Kidney glomerular epithelial cell (primary cell): ENCODE measurements at regions not wholly inside any gene's neighbourhood (a gene's known extent, or its start where the extent isn't known, plus 50 kb on each side); places are given as distances from the start of the nearest gene placed in this dataset.
"Not testable (repeated sequence)": the region's sequence is repeated elsewhere in the genome, so short reads cannot be mapped to it uniquely, and the experiment has no call there.

Experiments
- DNase-seq: peaks from one replicate; lab custom pipeline; 2025; lab: John Stamatoyannopoulos, UW

DNA sequence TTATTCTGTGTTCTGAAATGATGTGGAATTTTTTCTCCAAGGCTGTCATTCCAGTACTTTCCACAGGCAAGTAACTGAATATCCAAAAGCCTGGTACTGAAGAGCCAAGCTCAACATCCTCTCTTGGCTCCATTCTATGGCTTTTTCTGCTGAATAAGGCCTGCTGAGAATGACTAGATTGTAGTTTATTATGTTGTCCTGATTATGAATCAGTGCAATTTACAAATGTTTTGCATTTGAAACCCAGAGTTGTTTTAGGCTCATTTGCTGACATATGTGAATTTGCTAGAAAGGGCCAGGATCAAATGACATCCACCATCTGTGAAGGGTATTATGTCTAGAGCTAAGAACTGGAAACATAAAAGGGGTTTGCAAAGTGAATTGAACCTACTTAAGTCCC lies 596.6 kb downstream of the KCTD12 start:
- no peak for DNase-seq

DNA sequence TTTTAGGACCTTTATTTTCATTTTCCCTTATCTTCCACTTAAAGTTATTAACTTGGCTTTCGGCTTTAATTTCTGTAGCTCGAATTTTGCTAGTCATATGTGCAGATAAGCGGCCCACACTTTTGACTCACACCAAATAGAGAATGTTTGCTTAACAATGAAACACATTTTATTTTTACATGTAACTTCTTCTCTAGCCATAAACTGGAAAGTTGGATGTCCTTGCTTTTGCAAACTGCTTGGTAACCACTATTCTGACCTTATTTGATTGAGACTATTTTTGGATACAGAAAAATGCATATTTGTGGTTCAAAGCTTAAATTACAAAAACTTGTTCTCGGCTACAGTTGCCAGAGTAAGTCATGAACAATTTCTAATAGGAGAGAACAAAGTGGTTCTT lies 600.0 kb downstream of the KCTD12 start:
- DNase-seq: no peak

DNA sequence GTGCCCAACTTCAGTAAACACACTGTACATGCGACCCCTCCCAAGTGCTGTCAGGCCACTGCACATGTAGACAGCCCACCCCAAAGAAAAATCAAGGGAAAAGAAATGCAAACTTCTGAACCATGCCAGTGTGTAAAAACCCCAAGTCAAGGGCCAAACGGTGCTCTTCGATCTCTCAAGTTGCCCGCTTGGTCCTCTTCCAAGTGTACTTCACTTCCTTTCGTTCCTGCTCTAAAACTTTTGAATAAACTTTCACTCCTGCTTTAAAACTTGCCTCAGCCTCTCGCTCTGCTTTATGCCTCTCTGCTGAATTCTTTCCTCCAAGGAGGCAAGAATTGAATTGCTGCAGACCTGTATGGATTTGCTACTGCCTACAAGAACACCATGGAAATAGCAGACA lies 600.7 kb downstream of the KCTD12 start:
- DNase-seq: no peak

DNA sequence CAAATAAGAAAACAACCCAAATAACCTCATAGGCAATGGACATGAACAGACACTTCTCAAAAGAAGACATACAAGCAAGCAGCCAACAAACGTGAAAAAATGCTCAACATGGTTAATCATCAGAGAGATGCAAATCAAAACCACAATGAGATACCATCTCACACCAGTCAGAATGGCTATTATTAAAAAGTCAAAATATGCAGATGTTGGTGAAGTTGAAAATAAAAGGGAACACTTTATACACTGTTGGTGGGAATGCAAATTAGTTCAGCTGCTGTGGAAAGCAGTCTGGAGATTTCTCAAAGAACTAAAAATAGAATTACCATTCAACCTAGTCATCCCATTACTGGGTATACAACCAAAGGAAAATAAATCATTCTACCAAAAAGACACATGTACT lies 606.4 kb downstream of the KCTD12 start:
- DNase-seq: not testable (repeated sequence)

DNA sequence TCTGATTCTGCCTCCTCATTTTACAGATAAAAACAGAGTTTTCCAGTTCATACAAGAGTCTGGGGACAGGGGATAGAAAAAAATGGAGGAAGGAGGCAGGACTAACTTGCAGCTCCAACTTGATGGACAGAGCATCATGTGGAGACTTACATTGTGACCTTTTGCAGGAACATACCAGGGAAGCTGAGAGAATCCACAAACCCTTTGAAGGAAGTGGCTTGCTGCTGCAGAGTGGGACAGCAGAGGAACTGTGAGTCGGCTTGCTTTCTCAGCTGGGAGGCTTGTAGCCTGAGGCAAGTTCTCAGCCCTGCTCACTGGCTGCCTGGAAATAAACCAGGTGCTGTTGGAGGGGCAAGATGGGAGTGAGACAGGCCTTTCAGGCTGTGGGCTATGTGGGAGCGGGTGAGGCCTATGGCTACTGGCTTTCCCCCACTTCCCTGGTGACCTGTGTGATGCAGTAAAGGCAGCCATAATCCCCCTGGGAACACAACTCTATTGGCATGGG lies 614.4 kb downstream of the KCTD12 start:
- DNase-seq: no peak

DNA sequence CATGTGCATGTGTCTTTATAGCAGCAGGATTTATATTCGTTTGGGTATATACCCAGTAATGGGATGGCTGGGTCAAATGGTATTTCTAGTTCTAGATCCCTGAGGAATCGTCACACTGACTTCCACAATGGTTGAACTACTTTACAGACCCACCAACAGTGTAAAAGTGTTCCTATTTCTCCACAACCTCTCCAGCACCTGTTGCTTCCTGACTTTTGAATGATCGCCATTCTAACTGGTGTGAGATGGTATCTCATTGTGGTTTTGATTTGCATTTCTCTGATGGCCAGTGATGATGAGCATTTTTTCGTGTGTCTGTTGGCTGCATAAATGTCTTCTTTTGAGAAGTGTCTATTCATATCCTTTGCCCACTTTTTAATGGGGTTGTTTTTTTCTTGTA lies 617.9 kb downstream of the KCTD12 start:
- DNase-seq: not testable (repeated sequence)

DNA sequence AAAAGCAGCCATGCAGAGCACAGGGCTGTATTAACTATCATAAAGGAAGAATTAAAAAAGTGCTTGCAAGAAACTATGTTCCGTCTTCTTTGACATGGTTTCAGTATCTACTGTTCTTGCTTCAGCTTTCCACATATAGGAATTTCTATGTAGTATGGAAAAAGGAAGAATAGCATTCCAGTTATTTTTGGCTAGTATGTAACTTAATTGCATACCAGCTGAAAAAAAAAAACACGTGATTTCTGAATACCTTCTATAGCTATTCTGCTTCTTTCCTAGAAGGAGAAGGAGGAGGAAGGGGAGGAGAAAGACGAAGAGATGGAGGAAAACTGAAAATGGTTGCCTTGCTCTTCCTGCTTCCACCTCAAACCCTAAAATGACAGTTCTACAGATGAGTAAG lies 619.0 kb downstream of the KCTD12 start:
- no peak for DNase-seq

DNA sequence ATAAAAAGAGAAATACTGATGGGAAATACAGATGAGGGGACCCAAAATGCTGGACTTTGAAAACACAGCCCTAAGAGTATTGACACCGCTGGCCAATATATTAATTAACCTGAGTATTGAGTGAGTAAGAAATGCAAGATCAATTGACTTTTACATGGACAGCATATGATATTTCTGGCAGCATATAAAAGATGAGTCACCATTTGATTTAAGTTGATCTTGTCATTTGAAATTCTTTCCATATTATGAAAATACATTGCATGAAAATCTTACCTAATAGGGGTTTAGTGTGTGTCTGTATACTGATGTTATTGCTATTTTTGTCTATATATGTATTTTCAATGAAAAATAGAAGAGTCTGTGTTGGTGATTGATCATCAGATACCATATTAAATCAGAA lies 619.6 kb downstream of the KCTD12 start:
- DNase-seq: no peak

DNA sequence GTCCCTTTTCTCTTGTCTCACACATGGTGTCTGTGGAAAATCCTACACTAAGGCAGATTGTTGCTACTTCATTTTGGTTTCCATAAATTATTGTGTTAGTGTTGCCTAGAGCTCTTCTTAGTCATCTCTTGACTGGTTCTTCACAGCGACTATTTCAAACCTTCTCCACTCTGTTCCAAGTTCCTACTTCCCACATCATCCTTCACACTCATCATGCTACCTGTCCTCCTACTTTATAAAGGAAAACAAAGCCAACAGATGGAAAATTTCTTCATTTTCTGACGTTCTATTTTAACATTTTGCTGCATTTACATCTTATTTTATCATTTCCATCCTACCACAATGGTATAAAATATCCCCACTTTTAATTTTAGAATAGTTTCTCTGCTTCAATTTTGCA lies 614.1 kb downstream of the LMO7 start:
- DNase-seq: no peak

DNA sequence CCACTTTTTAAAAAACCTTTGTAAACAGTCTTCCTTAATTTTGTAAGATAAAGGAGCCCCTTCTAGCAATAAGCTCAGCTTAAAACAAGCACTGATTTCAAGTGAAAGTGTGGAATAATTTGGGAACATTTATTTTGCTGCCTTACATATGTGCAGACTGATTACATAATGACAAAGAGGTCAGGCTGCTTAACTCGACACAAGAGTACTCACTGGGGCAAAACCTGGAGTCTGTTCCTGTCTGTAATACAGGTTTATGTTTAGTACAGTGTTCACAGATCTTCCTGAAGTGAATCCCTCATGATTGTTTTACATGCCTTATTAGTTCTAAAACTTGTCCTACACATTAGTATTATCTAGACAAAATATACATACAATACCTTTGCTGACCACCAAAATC lies 609.8 kb downstream of the LMO7 start:
- no peak for DNase-seq

DNA sequence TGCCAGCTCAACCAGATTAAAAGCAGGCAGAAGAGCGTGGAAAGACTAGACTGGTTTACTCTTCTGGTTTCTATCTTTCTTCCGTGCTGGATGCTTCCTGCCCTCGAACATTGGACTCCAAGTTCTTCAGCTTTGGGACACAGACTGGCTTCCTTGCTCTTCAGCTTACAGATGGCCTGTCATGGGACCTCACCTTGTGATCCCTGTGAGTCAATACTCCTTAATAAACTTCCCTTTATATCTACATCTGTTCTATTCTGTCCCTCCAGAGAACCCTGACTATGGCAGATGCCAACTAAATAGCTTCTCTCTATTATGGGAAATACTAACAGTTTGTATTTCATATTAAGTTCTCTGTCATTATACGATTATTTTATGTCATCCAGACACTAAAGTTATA lies 609.1 kb downstream of the LMO7 start:
- no peak for DNase-seq

DNA sequence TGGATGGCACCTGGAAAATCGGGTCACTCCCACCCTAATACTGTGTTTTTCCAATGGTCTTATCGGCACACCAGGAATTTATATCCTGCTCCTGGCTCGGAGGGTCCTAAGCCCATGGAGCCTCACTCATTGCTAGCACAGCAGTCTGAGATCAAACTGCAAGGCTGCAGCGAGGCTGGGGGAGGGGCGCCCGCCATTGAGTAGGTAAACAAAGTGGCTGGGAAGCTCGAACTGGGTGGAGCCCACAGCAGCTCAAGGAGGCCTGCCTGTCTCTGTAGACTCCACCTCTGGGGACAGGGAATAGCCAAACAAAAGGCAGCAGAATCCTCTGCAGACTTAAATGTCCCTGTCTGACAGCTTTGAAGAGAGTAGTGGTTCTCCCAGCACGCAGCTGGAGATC lies 607.0 kb downstream of the LMO7 start:
- not testable (repeated sequence) for DNase-seq

DNA sequence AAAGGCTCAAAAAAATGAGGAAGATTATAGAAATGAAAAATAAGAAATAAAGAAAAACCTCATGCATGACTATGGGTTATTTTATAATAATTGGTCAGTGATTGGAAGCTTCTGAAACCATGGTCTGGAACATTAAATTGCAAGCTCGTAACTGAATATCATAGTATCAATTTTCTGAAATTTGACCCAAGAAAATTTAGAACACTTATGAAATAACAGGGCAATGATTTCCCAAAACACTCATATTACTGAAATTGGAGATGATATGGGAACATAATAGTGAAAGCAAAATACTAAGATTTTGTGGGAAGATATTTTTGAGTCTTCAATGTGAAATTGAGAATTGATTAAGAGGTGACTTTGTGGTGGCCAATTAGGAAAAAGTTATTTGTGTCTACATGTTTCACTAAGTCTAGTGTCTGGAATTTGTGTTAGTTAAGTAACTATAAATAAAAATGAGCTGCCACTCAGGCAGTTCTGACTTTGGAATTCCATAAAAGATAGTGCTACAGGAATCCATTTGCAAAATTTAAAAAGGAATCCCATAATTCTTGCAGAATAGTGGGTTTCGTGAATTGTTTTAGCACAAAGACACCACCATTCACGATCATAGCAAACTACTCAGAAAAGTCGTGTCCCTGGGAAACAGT lies 603.0 kb downstream of the LMO7 start:
- no peak for DNase-seq

DNA sequence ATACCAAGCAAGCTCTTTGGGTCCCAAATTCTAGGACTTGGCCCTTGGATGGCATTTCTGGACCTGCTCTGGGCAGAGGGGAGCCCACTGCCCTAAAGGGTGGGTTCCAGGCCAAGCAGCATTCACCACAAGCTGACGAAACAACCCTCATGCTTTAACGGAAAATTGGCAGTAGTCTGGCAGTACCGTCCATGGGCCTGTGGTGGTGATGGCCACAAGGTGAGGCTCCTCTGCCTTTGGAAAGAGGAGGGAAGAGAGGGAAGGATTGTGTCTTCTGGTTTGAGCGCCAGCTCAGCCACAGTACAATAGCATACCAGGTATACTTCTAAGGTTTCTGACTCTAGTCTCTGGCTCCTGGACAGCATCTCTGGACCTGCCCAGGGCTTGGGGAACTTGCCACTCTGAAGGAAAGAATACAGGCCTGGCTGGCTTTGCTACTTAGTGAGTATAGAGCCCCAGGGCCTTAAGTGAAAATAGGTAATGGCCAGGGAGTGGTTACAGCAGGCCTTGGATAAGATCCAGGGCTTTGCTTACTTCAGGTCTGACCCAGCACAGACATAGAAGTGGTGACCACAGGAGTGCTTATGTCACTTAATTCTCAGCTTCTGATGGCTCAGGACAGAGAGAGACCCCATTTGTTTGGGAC lies 595.5 kb downstream of the LMO7 start:
- no peak for DNase-seq

DNA sequence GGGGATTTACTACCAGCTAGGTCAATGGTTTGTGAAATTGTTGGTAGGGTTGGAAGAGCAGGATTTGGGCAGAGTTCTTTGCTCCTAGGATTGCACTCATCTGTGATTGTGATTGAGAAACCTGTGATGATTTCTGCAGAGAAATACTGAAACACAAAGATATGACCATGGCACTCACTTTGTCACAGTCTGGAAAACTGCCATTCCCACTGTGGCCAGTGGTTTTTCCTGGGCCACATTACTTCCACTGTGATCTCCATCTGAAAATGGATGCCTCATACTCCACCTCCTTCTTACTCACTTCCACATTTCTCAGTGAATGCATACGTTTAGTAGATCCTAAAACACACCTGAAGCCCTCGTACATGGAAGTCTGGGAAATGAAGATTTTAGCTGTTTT lies 593.2 kb downstream of the LMO7 start:
- no peak for DNase-seq

DNA sequence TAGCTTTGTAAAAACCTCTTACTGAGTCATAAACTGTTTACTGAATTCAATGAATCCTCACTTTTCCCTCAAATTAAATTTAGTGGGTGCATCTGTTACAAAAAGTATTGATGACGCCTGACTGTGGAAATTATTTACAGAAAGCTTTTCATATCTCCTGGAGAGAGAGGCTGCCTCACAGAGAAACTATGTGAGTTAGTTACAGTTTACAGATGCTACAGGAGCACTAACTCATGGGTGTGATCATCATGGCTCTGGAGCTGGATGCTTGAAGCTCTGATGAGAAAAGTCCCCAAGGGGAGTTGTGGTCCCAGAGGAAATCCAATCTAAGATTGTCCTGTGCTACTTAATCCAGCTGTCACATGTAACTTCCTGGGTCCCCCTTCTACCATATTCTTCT lies 590.8 kb downstream of the LMO7 start:
- DNase-seq: no peak

DNA sequence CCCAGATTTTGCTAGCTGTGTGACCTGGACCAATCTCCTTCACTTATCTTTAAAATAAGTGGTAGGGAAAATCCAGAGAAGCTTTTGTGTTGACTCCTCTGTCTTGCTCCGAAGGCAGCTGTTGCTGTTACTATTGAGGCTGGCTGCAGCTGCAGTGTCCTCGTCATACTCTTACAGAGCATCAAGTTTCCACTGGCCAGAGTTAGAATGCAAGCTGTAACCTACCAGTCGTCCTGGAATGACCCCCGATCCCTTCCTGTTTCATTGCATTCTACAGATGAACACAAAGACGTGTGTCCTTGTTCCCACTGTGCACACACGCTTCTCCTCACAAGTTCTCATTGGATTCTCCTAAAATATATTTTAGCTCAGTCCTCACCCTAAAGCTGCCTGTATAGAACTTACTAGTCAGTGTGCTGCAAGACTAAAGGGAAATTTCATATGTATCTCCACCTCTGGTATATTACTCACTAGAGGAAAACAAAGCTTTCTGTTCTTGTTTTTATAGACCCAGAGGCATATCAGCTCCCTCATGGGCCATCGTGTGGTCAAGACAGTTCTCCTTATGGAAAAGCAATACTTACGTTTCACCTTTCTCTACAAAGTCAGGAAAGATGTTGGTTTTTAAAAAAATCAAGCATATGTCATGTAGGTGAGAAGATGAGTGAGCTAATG lies 589.8 kb downstream of the LMO7 start:
- DNase-seq: no peak

DNA sequence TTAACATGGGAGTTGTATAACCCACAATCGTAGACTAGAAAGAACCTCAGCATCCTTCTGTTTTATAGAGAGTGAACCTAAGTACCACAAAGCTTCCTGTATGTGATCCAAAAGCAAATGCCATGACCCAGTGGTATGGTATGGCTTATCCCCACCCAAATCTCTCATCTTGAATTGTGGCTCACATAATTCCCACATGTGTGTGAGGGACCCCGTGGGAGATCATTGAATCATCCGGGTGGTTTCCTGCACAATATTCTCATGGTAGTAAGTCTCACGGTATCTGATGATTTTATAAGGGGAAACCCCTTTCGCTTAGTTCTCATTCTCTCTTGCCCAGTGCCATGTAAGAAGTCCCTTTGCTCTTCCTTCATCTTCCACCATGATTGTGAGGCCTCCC lies 587.9 kb downstream of the LMO7 start:
- no peak for DNase-seq

DNA sequence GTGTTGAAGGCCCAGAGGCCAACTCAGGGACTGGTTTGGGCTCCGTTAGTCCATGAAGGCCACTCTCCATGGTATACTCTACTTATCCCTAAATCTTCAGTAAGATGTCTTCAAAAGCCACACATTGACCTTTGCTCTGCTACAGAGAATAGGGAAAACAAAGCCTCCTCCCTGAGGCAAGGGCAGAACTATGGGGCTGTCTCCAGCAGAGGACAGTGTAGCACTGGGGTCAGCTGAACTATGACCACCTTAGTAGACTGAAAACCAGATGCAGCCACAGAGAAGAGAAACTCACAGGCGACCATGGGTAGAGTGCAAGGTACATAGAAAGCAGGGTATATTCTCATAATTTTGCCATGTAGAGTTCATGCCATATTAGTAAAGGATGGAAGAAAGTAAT lies 587.4 kb downstream of the LMO7 start:
- no peak for DNase-seq

DNA sequence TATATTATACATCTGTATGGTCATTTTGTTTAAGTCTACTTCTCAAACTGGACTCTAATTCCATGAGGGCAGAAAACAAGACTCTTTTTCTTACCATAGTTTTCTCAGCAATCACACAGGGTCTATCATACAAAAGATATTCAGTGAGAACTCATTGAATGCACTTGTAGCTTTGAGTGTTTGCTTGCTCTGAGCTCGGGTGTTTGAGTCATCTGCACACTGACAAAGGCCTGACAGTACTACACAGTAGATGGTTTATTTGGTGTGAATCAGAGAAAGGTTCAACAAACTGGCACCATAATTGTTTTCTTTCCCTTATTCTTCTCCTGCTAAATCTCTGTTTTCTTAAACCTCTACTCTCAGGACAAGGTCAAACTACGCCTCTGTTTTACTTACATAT lies 586.4 kb downstream of the LMO7 start:
- no peak for DNase-seq

DNA sequence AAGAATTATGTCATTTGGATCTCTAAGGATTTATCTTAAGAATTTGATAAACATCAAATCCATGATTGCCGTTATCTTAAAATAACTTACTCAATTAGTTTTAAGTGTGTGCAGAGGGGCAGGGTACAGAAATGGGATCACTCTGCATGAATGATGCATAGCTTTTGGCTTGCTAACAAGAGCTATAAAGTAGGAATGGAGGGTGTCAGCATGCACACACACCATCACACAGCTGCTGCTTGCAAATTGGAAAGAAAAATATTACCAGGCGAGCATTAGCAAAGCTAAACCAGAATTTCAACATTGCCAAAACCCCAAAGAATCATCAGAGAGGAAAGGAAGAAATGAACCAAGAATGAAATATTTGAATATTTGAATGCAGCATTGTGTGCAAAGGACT lies 580.6 kb downstream of the LMO7 start:
- no peak for DNase-seq

DNA sequence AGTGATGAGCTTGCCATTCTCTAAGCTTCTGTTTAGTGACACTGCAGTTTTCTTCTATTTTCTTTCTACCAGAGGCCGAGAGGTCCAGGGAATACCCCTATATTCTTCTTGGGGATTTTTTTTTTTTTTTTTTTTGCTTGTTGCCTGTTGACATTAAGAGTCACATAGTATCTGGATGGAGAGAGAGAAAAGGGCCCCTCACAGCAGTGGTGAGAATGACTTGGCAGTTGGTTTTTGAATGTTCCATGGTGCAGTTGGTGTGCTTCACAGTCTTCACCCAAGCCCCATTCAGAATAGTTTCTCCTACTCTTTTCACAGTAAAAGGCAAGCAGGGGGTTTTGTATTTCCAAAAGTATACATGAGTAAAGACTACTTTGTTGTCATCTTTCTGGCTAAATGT lies 577.9 kb downstream of the LMO7 start:
- no peak for DNase-seq

DNA sequence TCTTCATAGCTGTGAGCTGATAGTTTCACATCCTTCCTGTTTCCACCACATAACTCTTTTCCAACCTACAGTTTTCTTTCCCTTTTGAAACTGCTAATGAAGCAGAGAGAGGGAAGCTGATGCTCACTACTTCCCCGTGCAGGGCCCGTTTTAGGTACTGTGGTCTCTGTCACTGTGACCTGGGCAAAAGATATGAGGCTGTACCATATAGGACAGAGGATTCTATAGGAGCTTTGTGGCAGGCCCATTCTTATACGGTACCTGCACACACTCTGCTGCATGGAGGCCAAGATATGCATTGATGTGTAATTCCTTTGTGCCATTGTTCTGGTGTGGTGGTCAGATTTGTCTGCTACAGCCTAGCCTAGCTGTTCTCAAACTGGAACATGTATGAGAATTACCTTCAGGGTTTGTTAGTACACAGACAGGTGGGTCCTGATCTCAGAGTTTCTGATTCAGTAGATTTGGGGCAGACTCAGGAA lies 577.3 kb downstream of the LMO7 start:
- DNase-seq: no peak
